Loucy (cell line): ENCODE measurements at regions not wholly inside any gene's neighbourhood (a gene's known extent, or its start where the extent isn't known, plus 50 kb on each side); places are given as distances from the start of the nearest gene placed in this dataset.

ENCODE experiments used
- EZH2phosphoT487 ChIP-seq: fragments of 200-600 bp; IDR thresholded peaks from 2 replicates; pipeline ENCODE4 v1.6.1; 2018; ENCODE audit warnings: antibody characterized with exemption, mild to moderate bottlenecking, moderate library complexity, borderline replicate concordance
- TF ChIP-seq, protein P1 (sequence below): fragments of 200-600 bp; sonication (generic); conservative IDR thresholded peaks from 2 replicates; pipeline ENCODE4 v1.5.1; 2014; ENCODE audit warnings: mild to moderate bottlenecking, antibody characterized with exemption, low read length

DNA sequence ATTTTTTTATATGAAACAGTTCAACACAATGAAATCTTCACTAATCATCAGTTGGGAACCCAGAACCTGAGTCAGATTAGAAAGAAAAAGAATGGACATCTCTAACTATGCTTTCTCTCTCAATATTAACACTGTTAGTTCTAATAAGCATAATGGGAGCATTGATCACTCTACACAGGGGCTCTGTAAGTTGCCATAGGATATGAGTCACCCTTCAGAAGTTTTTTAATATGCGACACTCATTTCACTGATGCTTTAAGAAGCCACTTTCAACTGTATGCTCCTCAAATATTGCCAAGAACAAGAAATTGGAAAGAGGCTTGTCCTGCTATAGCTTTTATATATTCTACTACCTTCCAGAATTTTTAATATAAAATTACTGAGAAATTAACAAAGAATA is 187.0 kb downstream of the AASDH start:
- TF ChIP-seq, protein P1, sequence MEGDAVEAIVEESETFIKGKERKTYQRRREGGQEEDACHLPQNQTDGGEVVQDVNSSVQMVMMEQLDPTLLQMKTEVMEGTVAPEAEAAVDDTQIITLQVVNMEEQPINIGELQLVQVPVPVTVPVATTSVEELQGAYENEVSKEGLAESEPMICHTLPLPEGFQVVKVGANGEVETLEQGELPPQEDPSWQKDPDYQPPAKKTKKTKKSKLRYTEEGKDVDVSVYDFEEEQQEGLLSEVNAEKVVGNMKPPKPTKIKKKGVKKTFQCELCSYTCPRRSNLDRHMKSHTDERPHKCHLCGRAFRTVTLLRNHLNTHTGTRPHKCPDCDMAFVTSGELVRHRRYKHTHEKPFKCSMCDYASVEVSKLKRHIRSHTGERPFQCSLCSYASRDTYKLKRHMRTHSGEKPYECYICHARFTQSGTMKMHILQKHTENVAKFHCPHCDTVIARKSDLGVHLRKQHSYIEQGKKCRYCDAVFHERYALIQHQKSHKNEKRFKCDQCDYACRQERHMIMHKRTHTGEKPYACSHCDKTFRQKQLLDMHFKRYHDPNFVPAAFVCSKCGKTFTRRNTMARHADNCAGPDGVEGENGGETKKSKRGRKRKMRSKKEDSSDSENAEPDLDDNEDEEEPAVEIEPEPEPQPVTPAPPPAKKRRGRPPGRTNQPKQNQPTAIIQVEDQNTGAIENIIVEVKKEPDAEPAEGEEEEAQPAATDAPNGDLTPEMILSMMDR: no peak
- no peak for TF ChIP-seq EZH2phosphoT487
